Stimulated activated CD4-positive, alpha-beta T cell treated with anti-CD3 and anti-CD28 coated beads, Interleukin-15, amount 100 ng/mL, for 24 hours (primary cell): ENCODE measurements at regions not wholly inside any gene's neighbourhood (a gene's known extent, or its start where the extent isn't known, plus 50 kb on each side); places are given as distances from the start of the nearest gene placed in this dataset.

Experiments
- DNase-seq: peaks from one replicate; pipeline ENCODE4 v3.0.0-alpha.2; 2020

- DNase-seq: no peak
These were observed 147.3 kb downstream of the IRS1 start for GRCh38 chr2:226652369-226652768.

- peak; percentile 51 for DNase-seq
These were observed 149.6 kb downstream of the IRS1 start for GRCh38 chr2:226649871-226650660.

- no peak for DNase-seq
These were observed 150.4 kb downstream of the IRS1 start for GRCh38 chr2:226649201-226649600.

GRCh38 chr2:226647621-226648518 is 151.8 kb downstream of the IRS1 start:
- DNase-seq: no peak

- DNase-seq: no peak
These were observed 155.2 kb downstream of the IRS1 start for GRCh38 chr2:226644399-226644865.

GRCh38 chr2:226643946-226644282 is 155.7 kb downstream of the IRS1 start:
- DNase-seq: no peak

GRCh38 chr2:226643030-226643945 is 156.3 kb downstream of the IRS1 start:
- DNase-seq: no peak

GRCh38 chr2:226641008-226641407 is 158.6 kb downstream of the IRS1 start:
- no peak for DNase-seq

- no peak for DNase-seq
These were observed 159.1 kb downstream of the IRS1 start for GRCh38 chr2:226640501-226640900.

- no peak for DNase-seq
These were observed 160.1 kb downstream of the IRS1 start for GRCh38 chr2:226639550-226639949.

- no peak for DNase-seq
These were observed 161.0 kb downstream of the IRS1 start for GRCh38 chr2:226638576-226638975.

GRCh38 chr2:226637383-226637782 is 162.2 kb downstream of the IRS1 start:
- DNase-seq: no peak

GRCh38 chr2:226636586-226636985 is 163.0 kb downstream of the IRS1 start:
- DNase-seq: no peak

- DNase-seq: no peak
These were observed 164.5 kb downstream of the IRS1 start for GRCh38 chr2:226634943-226635604.

GRCh38 chr2:226631671-226632070 is 167.9 kb downstream of the IRS1 start:
- DNase-seq: no peak

- no peak for DNase-seq
These were observed 168.4 kb downstream of the IRS1 start for GRCh38 chr2:226631187-226631586.

GRCh38 chr2:226625946-226626345 is 173.7 kb downstream of the IRS1 start:
- DNase-seq: no peak

- DNase-seq: no peak
These were observed 175.8 kb downstream of the IRS1 start for GRCh38 chr2:226623587-226624368.

- no peak for DNase-seq
These were observed 177.1 kb downstream of the IRS1 start for GRCh38 chr2:226622484-226622883.

GRCh38 chr2:226620176-226620575 is 179.4 kb downstream of the IRS1 start:
- DNase-seq: no peak

- DNase-seq: no peak
These were observed 179.9 kb downstream of the IRS1 start for GRCh38 chr2:226619707-226620106.
